Keratinocyte (primary cell): ENCODE measurements at regions not wholly inside any gene's neighbourhood (a gene's known extent, or its start where the extent isn't known, plus 50 kb on each side); places are given as distances from the start of the nearest gene placed in this dataset.

ENCODE experiments used
- DNase-seq: peaks from one replicate; pipeline ENCODE4 v3.0.0-alpha.2; 2011; ENCODE audit warnings: low read depth, missing footprints, low spot score
- FAIRE-seq: peaks from 2 replicates; lab custom pipeline; 2011; peaks lifted over from hg19 to GRCh38; lab: Jason Lieb, UNC
- H2AFZ ChIP-seq: 2 replicates; pipeline ENCODE4 v1.6.0; 2012; ENCODE audit warnings: low read length, control low read depth, inconsistent platforms; ENCODE audit not compliant: control insufficient read depth
- H3K27ac ChIP-seq: 2 replicates; pipeline ENCODE4 v1.5.1; 2011; ENCODE audit warnings: low read length; ENCODE audit not compliant: control insufficient read depth, insufficient read depth
- H3K27me3 ChIP-seq: 3 replicates; pipeline ENCODE4 v1.6.0; 2011; ENCODE audit warnings: low read length; ENCODE audit not compliant: control insufficient read depth, insufficient read depth; ENCODE audit errors: extremely low read depth
- H3K36me3 ChIP-seq, 2 experiments: 2 replicates in 1 of 2; 3 replicates in 1 of 2; pipeline ENCODE4 v1.5.1; 2011; ENCODE audit warnings: low read length in 2 of 2, mild to moderate bottlenecking in 1 of 2; ENCODE audit not compliant: control insufficient read depth in 2 of 2, insufficient read depth in 2 of 2; ENCODE audit errors: extremely low read depth in 1 of 2
- H3K4me1 ChIP-seq: 3 replicates; pipeline ENCODE4 v1.5.1; 2011; ENCODE audit warnings: low read length; ENCODE audit not compliant: control insufficient read depth, insufficient read depth; ENCODE audit errors: extremely low read depth
- H3K4me2 ChIP-seq: 3 replicates; pipeline ENCODE4 v1.6.0; 2011; ENCODE audit warnings: low read depth, low read length; ENCODE audit not compliant: control insufficient read depth, insufficient read depth; ENCODE audit errors: extremely low read depth
- H3K4me3 ChIP-seq, 3 experiments: fragments of 200-600 bp in 1 of 3; sonication (generic) in 1 of 3; 2 replicates in 2 of 3; 3 replicates in 1 of 3; pipeline ENCODE4 v1.5.1; 2011 to 2016; ENCODE audit warnings: low read length in 3 of 3, mild to moderate bottlenecking in 3 of 3, control low read depth in 2 of 3, inconsistent platforms in 1 of 3, low read depth in 1 of 3, mixed read lengths in 1 of 3, mixed run types in 1 of 3, moderate library complexity in 1 of 3; ENCODE audit not compliant: control insufficient read depth in 2 of 3, insufficient read depth in 2 of 3; ENCODE audit errors: extremely low read depth in 1 of 3
- H3K79me2 ChIP-seq: 2 replicates; pipeline ENCODE4 v1.6.0; 2012; ENCODE audit warnings: low read length; ENCODE audit not compliant: control insufficient read depth, insufficient read depth
- H3K9ac ChIP-seq: 3 replicates; pipeline ENCODE4 v1.6.0; 2011; ENCODE audit warnings: low read length; ENCODE audit not compliant: control insufficient read depth, insufficient read depth; ENCODE audit errors: extremely low read depth
- H3K9me1 ChIP-seq: 3 replicates; pipeline ENCODE4 v1.6.0; 2011; ENCODE audit warnings: low read length; ENCODE audit not compliant: control insufficient read depth, insufficient read depth; ENCODE audit errors: extremely low read depth
- H3K9me3 ChIP-seq: 2 replicates; pipeline ENCODE4 v1.5.1; 2012; ENCODE audit warnings: low read depth, low read length; ENCODE audit not compliant: control insufficient read depth
- H4K20me1 ChIP-seq: 3 replicates; pipeline ENCODE4 v1.6.0; 2011; ENCODE audit warnings: low read length; ENCODE audit not compliant: control insufficient read depth, insufficient read depth; ENCODE audit errors: extremely low read depth
- CTCF ChIP-seq, 3 experiments: IDR thresholded peaks in 1 of 3; conservative IDR thresholded peaks in 1 of 3; optimal IDR thresholded peaks in 1 of 3; 2 replicates in 2 of 3; 3 replicates in 1 of 3; pipeline versions ENCODE3 to v1.5.1; 2011; ENCODE audit warnings: low read length in 3 of 3, mild to moderate bottlenecking in 3 of 3, moderate library complexity in 2 of 3, control low read depth in 1 of 3, inconsistent platforms in 1 of 3; ENCODE audit not compliant: insufficient read depth in 2 of 3; ENCODE audit errors: extremely low read depth in 1 of 3
- EZH2 ChIP-seq: IDR thresholded peaks from one replicate; pipeline ENCODE4 v1.6.1; 2012; ENCODE audit warnings: inconsistent platforms, mild to moderate bottlenecking, low read length, moderate library complexity
- dilution Hi-C: fragments of 300-500 bp; cut with MboI; formaldehyde crosslinking; loops from one replicate; pipeline ENCODE4 v1.7.0; 2020; ENCODE audit warnings: low sequenced_read_pairs; ENCODE audit not compliant: extremely low pct_ligation_motif_present

DNA sequence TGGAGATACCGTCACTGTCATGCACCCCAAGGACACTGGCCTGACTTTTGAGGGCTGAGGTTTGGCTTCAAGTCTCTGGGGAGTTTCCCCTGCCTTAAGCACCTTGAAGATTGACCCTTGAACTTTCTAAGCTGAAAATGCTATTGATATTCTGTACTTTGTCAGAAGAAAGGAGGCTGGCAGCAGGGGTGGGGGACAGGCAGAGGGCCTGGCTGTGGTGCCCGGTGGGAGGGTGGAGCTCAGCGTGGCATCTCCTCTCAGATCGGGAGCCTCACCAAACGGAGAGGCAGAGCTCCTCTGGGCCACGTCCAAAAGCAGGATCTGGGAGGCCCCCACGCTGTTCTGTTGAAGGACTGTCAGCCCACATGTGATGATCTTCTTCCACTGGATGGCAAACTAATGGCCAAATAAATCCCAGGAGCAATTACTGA lies 305.2 kb upstream of the IRX3 start:
- dilution Hi-C loops = no loop called here
- Histone ChIP-seq H3K9me1 (no peaks in the 10 kb centered on the region), H3K27me3 (peaks cover 7% of the 10 kb centered on the region), H3K36me3 (no peaks in the 10 kb centered on the region), H2AFZ (no peak overlapping the region), H3K79me2 (no peaks in the 10 kb centered on the region), H3K4me1 (no peaks in the 10 kb centered on the region), H3K27ac (no peak overlapping the region), H3K4me2 (no peak overlapping the region), H3K9ac (no peak overlapping the region), H3K4me3 (no peak overlapping the region), H3K9me3 (no peaks in the 10 kb centered on the region), H4K20me1 (no peaks in the 10 kb centered on the region)
- FAIRE-seq (no peak), DNase-seq (no peak)
- TF ChIP-seq EZH2 = no peak
- no peak for TF ChIP-seq CTCF (optimal IDR thresholded peaks at IDR 0.05 in 1 of 3, IDR thresholded peaks at IDR 0.05 in 1 of 3, conservative IDR thresholded peaks at IDR 0.05 in 1 of 3; ENCODE audit: extremely low read depth in 1 of 3, insufficient read depth in 2 of 3, low read length in 3 of 3)

DNA sequence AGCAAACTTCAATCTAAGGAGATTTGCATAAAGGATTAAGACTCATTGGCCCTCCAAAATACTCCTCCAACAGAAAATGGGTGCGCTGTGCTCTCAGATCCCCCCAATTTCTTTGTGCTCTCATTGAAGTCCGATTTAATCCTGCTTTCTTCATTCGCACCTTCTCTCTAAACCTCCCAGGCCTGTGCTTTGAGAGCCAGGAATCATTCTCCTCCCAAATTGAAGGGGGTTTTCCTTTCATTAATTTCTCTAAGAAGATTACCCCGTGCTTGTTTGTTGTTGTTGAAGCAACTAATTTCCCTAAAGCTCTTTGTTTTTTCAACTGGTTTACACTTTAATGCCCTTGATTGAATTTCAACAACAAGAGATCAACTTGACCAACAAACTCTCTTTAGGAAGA lies 304.2 kb upstream of the IRX3 start:
- Histone ChIP-seq H3K9ac (no peak overlapping the region), H3K79me2 (no peaks in the 10 kb centered on the region), H2AFZ (no peak overlapping the region), H3K27ac (no peak overlapping the region), H3K4me2 (no peak overlapping the region), H3K4me3 (no peak overlapping the region), H3K27me3 (peaks cover 7% of the 10 kb centered on the region), H4K20me1 (no peaks in the 10 kb centered on the region), H3K9me3 (no peaks in the 10 kb centered on the region), H3K4me1 (no peaks in the 10 kb centered on the region), H3K36me3 (no peaks in the 10 kb centered on the region), H3K9me1 (no peaks in the 10 kb centered on the region)
- no peak for DNase-seq
- TF ChIP-seq CTCF (optimal IDR thresholded peaks at IDR 0.05 in 1 of 3, IDR thresholded peaks at IDR 0.05 in 1 of 3, conservative IDR thresholded peaks at IDR 0.05 in 1 of 3; ENCODE audit: extremely low read depth in 1 of 3, insufficient read depth in 2 of 3, low read length in 3 of 3) = no peak
- TF ChIP-seq EZH2 = no peak
- dilution Hi-C loops = no loop called here
- no peak for FAIRE-seq
